GM19467 (cell line): ENCODE measurements at regions not wholly inside any gene's neighbourhood (a gene's known extent, or its start where the extent isn't known, plus 50 kb on each side); places are given as distances from the start of the nearest gene placed in this dataset.

ENCODE experiments used
- ATAC-seq: cut with Tn5 transposase; IDR thresholded peaks from one replicate; pipeline ENCODE4 v1.9.1; 2021; ENCODE audit warnings: mild to moderate bottlenecking, moderate library complexity; ENCODE audit not compliant: unreplicated experiment

DNA sequence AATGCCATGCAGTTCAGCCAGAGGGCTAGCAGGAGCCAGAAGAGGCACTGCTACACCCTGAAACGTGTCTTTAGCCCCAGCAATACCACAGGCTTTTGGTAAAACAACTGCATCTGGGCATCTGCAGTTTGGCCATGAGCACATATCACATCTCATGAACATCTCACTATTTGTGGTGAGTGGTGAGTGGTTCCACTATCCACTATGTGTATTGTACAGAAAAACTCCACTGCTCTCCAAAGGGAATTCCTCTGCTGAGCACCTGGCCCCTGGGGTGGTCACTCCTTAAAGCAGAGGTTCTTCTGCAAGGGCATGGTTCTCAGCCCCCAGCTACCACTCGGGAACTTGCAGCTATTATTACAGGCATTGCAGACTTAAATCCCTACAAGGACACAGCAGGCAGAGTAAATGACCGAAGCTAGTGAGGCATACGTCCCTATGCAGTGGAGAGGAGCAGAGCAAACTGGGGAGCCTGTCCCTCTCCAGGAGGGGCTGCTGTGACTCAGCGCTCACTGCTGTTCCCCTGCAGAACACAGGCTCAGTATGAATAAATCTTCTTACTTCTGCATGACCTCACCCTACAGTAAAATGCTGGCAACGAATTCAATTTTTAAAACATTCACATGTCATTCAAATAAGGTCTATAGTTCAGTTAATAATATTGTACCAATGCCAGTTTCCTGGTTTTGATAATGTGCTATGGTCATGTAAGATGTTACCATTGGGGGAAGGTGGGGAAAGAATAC, 332.4 kb upstream of the ZNF507 start:
- no peak for ATAC-seq

DNA sequence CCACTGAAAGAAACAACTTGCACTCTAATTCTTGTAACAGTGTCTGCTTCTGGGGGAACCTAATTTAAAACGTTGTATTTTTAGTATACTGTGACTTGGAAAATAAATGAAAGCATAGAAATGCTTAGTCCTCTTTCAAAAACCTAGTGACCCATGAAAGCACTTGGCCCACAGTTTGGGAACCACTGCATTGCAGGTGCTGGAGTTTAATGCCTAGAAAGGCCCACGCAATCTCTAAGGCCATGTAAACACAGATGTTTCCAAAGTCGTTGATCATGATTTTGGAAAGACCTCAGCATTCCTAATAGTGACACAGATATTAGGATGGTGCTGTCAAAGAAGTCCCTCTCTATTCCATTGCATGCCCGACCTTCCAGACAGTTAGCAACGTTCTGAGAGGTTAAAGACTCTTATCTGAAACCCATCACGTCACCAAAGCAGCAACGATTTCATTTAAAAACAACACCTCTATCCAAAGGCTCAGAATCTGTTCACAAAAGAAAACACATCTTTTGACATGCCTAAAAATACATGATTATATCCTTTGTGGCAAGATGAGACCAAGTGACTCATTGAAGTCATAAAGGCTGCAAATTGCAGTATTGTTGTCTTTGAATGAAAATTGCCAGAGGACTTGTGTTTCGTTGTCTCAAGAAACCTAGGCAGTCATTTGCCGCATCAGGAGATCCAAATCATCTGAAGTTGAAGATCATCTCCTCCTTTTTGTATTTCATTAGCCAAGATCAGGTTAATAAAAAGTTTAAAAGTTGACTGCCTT, 328.0 kb upstream of the ZNF507 start:
- ATAC-seq, result no peak

DNA sequence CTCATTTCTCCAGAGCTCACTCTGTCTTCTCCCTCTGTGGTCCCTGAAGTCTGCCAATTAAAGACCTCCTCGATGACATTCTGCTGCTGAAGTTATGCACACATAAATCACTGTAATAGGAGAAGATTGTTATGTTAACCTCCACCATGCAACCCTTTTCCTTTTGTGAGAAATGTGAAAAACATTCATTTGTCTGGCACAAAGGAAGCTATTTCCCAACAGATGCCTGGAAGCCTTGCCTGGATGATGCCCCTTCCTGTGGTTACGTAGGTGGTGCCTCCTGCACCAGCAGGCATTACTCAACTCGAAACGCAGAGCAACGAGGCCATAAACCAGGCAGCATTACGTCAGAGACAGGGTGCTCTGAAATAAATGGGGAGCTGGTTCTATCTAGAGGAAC, 327.4 kb upstream of the ZNF507 start:
- ATAC-seq, result no peak

DNA sequence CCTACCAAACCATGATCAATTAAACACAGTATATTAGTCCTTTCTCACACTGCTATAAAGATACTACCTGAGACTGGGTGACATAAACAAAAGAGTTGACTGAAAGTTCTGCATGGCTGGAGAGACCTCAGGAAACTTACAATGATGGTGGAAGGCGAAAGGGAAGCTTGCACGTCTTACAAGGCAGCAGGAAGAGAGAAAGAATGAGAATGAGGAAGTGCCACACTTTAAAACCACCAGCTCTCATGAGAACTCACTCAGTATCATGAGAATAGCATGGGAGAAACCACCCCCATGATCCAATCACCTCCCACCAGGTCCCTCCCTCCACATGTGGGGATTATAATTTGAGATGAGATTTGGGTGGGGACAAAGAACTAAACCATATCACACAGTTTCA, 324.9 kb upstream of the ZNF507 start:
- no peak for ATAC-seq

DNA sequence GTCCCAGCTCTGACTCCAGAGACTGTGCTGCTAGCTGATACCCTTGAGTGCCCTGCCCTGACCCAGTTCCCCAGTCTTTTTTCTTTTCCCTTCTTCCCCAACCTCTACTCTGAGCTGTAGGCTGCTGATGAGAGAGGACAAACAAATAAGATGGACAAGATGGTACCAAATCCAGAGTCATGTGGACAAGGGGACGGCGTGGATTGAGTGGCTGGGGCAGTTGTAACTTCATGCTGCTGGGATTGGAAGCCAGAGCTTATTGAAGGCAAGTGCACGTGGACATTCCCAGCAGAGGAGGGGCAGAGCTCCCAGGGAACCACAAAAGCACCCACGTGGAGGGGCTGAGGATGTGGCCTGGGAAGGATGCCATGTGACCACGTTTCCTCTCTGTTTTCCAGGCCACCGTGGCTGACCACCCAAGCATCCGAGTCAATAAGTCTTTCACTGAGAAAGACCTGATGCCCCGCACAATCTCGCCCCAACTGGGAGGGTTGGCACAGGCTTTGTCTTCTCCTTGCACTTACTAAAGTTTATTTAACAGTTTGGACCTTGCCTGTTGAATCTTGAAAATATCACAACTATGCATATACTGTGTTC, 323.3 kb upstream of the ZNF507 start:
- ATAC-seq, result no peak

DNA sequence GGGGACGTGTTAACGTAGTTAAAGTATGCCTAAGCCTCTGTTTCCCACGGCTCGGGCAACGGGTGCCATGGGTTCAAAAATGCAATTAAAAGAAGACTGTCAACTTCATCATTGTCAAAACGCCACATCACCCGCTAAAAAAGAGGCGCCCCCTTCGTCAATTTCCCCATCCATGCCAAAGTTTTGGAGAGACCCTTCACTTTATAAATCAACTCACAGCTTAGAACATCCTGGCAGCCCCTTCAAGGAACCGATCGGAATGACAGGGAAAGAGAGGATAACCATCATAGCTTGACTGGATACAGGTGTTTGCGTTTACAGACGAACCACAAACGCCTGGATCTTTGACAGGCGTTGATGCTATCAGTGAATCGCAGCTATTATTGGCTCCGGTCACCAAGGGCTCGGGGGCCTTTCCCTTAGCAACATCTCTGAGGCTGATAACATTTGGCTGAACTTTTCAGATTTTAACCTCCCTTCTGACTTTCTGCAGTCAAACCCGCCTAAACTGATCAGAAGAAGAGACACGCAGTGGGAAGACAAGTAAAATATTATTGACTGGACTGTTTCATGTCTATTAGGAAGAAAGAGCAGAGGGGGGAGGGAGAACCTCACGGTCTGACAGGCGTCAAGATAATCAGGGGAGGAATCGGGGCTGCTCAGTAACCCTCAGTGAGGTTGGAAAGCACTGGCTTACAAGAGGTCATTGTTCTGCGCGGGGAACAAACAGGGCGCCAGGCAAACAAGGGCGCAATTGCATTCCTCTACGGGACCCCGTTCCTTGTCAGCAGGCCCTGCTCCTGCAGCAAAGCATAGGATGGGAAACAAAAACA, 322.5 kb upstream of the ZNF507 start:
- ATAC-seq, result no peak

DNA sequence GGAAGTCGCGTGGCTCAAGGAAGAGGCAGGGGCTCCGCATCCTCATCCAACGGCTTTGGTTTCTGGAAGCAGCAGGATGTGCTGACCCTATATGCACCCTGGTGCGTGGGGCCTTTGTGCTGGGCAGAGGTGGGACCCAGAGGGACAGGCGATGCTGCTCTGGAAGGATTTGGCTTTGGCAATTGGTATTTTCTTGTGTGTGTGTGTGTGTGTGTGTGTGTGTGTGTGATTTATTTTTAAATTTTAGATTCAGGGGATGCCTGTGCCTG, 321.9 kb upstream of the ZNF507 start:
- ATAC-seq, result no peak

DNA sequence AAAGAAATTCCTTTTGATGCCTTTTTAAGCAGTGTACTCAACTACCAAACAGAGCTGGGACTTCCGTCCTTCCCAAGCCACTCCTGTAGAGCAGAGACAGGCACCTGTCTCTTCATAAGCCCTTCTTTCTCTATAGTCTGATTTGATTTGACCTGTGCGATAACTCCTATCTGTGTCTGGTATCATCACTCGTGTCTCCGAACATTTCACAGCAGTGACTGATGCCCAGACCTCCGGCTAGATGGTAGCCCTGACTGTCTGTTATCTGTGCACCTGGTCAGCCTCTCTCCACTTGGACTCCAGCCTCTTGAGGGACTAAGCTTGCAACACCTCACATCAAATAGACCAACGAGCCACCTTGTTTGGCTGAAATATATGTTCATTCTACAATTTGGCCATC, 316.2 kb upstream of the ZNF507 start:
- ATAC-seq, result no peak

DNA sequence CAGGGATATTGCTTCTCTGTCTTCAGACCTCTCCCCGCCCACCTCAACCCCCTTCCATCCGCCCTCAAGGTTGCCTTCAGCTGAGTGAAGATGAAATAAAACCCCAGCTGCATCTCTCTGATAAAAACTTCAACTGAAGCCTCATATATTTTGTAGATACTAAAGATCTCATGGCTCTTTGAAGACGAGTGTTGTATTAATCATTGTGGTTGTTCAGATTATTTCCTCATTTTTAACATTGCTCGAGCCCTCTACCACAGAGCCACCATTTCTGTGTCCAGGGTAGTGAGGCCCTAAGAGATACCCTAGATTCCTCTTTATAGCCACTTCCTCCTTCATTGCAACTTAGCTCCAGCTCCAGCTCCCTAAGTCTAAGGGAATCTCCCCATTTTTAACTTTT, 312.8 kb upstream of the ZNF507 start:
- ATAC-seq, result no peak

DNA sequence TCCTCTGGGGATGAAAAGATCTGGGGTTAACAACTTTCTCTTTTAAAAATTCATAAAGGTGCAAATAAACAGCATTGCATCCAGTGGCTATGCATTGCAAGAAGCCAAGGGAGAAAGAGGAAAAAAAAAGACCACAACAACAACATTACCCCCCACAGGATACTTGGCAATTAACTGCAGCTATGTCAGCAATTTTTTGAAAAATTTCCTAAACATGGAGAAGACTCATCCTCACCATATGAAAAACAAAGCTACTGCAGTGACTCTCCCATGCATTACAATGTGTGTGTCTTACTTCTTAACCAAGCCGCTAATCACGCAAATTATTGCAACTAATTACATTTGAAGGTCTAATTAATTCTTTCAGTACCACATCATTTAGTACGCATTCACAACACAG, 309.8 kb upstream of the ZNF507 start:
- ATAC-seq, result no peak

DNA sequence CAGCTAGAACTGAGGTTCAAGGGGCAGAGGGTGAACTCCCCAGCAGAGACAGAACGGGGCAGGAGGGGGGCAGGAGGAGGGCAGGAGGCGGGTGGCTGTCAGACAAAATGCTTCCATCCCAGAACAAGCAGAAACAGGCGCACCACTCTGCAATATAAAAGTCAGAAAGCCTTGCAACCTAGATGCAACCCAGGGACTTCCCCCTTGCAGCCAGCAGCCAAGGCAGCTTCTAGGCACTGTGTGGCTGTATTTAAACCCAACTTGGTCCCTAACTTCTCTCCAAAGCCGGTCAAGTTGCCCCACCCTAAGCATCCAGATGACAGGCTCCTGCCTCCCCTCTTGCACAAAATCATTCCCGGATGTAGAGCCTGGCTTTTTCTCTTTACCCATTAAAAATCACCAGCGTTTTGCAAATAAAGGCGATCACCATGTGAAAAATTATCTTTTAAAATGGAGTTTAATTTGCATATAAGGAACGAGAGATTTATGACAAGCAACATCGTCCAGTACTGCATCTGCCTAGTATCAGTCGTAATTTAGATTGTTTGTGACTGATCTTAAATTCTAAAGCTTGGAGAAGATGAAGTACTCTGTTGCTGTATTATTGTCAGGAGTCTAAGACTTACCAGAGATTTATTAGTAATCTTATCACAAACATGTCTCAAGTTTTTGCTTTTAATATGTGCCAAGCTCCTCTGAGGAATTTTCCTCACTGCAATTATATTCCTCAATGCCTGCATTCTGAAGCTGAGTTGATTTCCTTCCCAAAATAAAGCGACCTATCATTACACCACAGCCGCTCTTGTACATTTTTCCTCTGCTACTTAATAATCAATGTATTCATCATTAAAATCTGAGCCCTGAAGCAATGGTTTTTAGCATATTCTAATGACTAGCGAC, 307.1 kb upstream of the ZNF507 start:
- ATAC-seq, result no peak

DNA sequence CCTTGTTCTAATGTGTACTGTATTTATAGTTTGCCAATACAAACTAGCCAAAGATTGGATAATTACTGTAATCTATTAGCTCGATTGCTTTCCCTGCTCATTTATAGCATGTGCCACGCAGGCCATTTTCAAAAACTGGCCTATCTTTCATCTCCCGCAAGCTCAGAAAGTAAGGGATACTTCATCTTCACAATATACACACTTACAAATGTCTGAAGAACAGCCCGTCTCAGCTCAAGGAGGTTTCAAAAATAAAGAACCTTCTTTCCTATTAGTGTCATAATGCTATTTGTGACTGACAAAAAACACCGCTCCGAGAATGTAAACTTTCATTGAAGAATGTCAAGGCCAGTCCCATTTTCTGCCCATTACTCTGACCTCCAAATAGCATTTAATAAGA, 306.4 kb upstream of the ZNF507 start:
- ATAC-seq, result no peak

DNA sequence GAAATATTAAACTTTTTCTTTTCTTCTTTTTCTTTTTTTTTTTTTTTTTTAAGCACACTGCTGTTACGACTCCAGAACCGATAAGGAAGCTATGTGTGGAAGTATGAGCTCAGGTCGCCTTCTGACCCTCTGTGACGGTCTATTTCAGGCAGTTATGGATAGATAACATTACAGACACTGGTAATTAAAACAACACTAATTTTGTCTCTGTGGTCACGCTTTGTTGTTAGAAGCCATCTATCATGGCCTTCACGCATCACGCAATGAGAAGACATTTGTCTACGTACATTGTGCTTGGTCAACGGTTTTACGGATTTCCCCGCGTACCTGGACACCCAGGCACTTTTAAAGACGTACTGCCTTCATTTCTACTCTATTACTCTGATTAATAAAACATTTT, 306.0 kb upstream of the ZNF507 start:
- ATAC-seq, result no peak

DNA sequence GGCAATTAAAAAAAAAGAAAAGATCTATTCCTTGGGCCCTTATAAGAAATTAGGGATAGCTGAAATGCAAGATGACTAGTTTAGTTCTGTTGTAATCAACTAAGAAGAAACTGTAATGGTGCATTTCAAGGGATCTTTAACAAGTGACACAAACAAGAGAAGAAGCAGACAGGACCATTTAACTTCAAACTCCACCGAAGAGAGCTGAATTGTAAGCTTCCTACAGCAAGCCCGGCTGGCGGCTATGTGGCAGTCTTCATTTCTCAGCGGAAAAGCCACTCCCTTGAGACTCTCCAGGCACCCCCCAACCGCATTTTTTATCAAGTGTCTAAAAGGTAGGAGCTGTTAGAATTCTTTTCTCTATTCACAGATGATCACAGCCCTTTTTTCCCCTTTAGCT, 305.2 kb upstream of the ZNF507 start:
- no peak for ATAC-seq

DNA sequence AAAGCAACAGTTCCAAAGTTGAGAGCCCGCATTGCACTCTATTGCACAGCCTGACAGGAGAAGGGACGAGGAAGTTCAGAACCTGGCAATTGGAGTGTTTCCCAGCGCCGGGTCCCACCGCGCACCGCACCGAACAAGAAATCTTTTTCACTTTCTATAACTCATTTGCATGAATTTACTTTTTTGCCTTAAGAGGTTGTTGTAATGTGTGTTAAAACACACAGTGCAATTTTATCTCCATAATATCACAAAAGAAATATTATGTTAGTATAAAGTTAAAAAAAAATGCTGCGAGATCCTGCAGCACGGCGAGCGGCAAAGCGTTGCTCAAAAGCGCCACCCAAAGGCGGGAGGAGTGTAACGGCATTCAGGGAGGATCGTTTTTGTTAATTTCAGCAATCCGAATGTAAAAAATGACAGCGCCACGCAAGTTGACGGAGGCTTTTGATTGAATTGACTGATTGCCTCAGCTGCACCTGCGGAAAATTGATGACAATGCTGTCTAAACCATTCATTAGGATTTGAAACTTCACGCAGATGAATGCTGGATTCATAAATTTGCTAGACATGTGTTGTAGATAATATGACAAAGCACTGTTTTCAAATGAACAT, 303.6 kb upstream of the ZNF507 start:
- no peak for ATAC-seq

DNA sequence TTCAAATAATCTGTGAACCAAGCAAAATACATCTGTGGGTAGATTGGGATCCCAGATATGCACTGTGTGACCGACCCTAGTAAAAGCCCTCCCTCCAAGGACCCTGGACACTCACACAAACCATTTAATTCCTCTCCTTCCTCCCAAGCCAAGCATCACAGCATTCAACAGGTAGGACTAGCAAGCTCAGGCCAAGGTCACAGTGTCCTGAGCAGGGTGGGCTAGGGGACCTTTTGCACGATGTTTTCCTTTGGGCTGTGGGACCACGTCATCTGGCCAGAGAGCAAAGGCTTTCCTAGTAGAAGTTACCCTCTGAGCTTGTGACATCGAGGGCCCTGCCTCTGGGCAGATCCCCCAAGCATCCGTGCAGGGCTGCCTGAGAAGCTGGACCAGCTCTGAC, 297.6 kb upstream of the ZNF507 start:
- ATAC-seq, result no peak

DNA sequence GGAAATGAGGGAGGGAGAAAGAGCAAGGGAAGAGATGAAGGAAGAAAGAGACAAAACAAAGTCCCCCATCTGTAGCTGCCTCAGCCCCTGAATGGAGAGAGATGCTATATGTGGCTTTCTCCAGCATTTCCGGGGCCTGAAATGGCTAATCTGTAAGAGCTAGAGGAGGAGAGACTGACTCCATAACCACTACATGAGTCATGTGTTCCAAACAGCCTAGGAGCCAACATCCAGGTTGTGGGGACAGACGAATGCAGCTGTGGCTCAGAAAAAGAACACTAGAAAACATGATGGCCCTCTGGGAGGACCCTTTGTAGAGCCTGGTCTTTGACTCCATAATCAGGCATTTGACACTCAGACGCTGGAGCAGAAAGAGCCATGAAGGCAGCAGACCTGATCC, 292.0 kb upstream of the ZNF507 start:
- ATAC-seq, result no peak

DNA sequence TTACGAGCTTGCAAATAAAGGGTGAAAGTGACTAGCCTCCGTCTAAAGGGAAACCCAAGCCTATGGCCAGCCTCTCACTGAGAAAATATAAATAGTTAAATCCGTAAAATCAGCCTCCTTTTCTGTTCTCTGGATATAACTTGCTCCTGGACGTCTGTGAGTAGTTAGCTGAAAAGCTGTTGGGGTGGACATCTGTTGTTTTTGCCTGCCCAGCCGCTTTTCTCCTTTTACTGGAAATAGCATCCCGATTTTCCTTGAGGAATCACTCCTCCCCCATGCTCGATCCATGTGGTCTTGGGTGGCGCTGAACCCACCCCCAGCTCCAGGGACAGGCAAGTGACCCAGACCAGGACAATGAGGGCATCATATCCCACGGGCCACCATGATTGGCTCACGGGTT, 291.5 kb upstream of the ZNF507 start:
- ATAC-seq, result no peak

DNA sequence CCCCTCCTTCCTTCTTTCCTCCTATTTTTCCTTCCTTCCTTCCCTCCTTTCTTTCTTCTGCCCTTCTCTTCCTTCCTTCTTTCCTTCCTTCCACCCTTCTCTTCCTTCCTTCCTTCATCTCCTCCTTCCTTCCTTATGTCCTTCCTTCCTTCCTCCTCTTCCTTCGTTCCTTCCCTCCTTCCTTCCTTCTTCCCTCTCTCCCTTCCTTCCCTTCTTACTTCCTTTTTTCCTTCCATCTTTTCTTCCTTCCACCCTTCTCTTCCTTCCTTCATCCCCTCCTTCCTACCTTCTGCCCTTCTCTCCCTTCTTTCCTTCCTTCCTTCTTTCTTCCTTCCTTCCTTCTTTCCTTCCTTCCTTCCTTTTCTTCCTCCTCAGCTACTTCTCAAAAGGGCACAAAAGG, 287.3 kb upstream of the ZNF507 start:
- no peak for ATAC-seq

DNA sequence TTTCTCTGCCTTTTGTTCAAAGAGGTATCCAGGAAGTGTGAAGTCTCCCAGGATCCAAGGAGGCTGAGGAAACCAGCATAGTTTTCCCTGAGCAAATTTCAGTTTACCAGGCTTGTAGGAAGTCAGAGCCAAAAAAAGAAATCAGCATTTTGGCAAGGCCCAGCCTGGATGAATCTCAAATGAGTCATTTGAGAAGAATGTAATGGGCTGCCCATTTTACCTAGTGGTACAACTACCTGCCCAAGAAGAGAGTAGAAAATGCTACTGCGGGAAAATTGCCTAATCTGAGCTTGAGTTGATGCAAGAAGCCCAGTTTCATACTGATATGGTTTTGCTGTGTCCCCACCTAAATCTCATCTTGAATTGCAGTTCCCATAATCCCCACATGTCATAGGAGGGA, 284.1 kb upstream of the ZNF507 start:
- ATAC-seq, result no peak
